H1 (cell line): ENCODE measurements at regions not wholly inside any gene's neighbourhood (a gene's known extent, or its start where the extent isn't known, plus 50 kb on each side); places are given as distances from the start of the nearest gene placed in this dataset.
A peak's percentile ranks its signal among the peaks of the same experiment; 100 is the strongest.

Source experiments
- CHD2 ChIP-seq: IDR thresholded peaks from 2 replicates; pipeline ENCODE4 v1.6.1; 2012; ENCODE audit warnings: low read length, improper control_type of control experiment
- EZH2 ChIP-seq: fragments of 200-600 bp; sonication (generic); IDR thresholded peaks from 2 replicates; pipeline ENCODE4 v1.7.1; 2012; ENCODE audit warnings: low read depth, mild to moderate bottlenecking, moderate library complexity, low read length, inconsistent platforms; ENCODE audit not compliant: severe bottlenecking
- JUN ChIP-seq: IDR thresholded peaks from 2 replicates; pipeline ENCODE4 v1.6.1; 2011; ENCODE audit warnings: low read depth, mild to moderate bottlenecking, improper control_type of control experiment, low read length
- MAFK ChIP-seq: IDR thresholded peaks from 2 replicates; pipeline ENCODE4 v1.6.1; 2012; ENCODE audit warnings: low read depth, mild to moderate bottlenecking, improper control_type of control experiment, low read length
- PHF8 ChIP-seq: fragments of 200-600 bp; sonication (generic); conservative IDR thresholded peaks from 2 replicates; pipeline ENCODE4 v1.7.1; 2012; ENCODE audit warnings: low read depth, mild to moderate bottlenecking, inconsistent platforms, low read length, moderate library complexity
- POU5F1 ChIP-seq: IDR thresholded peaks from 2 replicates; pipeline ENCODE4 v1.6.1; 2011; ENCODE audit warnings: low read depth, mild to moderate bottlenecking, low read length, moderate library complexity
- RXRA ChIP-seq: IDR thresholded peaks from 2 replicates; pipeline ENCODE4 v1.6.1; 2011; ENCODE audit warnings: low read depth, mild to moderate bottlenecking, low read length, moderate library complexity; ENCODE audit not compliant: insufficient read depth
- SIN3A ChIP-seq, 2 experiments: IDR thresholded peaks in 1 of 2; conservative IDR thresholded peaks in 1 of 2; 2 replicates each; pipeline ENCODE4 v1.6.1; 2011 to 2012; ENCODE audit warnings: low read length in 2 of 2, improper control_type of control experiment in 1 of 2, low read depth in 1 of 2, mild to moderate bottlenecking in 1 of 2
- SIX5 ChIP-seq: IDR thresholded peaks from 2 replicates; pipeline ENCODE4 v1.6.1; 2011; ENCODE audit warnings: mild to moderate bottlenecking, low read depth, low read length
- SP1 ChIP-seq: IDR thresholded peaks from 2 replicates; pipeline ENCODE4 v1.6.1; 2011; ENCODE audit warnings: low read depth, low read length
- SUZ12 ChIP-seq: fragments of 200-600 bp; sonication (generic); IDR thresholded peaks from 2 replicates; pipeline ENCODE4 v1.6.1; 2012; ENCODE audit warnings: mild to moderate bottlenecking, inconsistent platforms, low read length, moderate library complexity, mixed read lengths
- TAF7 ChIP-seq: optimal IDR thresholded peaks from 2 replicates; pipeline ENCODE3; 2011; ENCODE audit warnings: low read depth, mild to moderate bottlenecking, inconsistent platforms, low read length, moderate library complexity, borderline replicate concordance
- TF ChIP-seq, protein P1 (sequence below), 3 experiments: IDR thresholded peaks; 1 replicate in 2 of 3; 2 replicates in 1 of 3; pipeline versions ENCODE4 v1.5.1 to v1.6.1; 2011; ENCODE audit warnings: low read length in 3 of 3, mild to moderate bottlenecking in 3 of 3, inconsistent platforms in 2 of 3, low read depth in 1 of 3, moderate library complexity in 1 of 3; ENCODE audit not compliant: insufficient read depth in 1 of 3; ENCODE audit errors: control extremely low read depth in 1 of 3
- TF ChIP-seq, protein P2 (sequence below): IDR thresholded peaks from 2 replicates; pipeline ENCODE4 v1.6.1; 2011; ENCODE audit warnings: low read depth, mild to moderate bottlenecking, low read length; ENCODE audit not compliant: insufficient read depth
- TF ChIP-seq, protein P3 (sequence below): IDR thresholded peaks from 2 replicates; pipeline ENCODE4 v1.6.1; 2011; ENCODE audit warnings: low read length, improper control_type of control experiment

DNA sequence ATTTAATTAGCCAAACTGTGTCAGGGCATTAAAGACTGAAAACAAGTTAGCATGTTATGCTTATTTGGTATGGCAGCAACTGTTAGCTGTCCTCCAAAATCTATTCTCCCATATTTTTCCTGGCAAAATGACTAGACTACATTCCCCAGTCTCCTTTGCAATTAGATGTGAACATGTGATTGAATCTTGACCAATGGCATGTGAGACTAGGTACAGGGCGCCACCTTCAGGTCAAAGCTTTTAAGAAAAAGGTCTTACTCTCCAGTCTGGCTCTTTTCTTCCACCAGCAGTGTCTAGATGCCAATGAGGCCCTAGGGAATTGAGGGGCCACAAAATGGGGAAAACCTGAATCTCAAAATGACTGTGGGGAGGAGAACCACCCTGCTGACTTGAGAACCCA is 408.2 kb downstream of the SMARCA1 start (continued):
- TF ChIP-seq, protein P1, sequence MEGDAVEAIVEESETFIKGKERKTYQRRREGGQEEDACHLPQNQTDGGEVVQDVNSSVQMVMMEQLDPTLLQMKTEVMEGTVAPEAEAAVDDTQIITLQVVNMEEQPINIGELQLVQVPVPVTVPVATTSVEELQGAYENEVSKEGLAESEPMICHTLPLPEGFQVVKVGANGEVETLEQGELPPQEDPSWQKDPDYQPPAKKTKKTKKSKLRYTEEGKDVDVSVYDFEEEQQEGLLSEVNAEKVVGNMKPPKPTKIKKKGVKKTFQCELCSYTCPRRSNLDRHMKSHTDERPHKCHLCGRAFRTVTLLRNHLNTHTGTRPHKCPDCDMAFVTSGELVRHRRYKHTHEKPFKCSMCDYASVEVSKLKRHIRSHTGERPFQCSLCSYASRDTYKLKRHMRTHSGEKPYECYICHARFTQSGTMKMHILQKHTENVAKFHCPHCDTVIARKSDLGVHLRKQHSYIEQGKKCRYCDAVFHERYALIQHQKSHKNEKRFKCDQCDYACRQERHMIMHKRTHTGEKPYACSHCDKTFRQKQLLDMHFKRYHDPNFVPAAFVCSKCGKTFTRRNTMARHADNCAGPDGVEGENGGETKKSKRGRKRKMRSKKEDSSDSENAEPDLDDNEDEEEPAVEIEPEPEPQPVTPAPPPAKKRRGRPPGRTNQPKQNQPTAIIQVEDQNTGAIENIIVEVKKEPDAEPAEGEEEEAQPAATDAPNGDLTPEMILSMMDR (IDR thresholded peaks at IDR 0.05; ENCODE audit: control extremely low read depth in 1 of 3, insufficient read depth in 1 of 3, low read depth in 1 of 3, low read length in 3 of 3) = peak in 2 of 3 experiments; percentile 31 to 70; a peak in 2 of 4 replicates
- TF ChIP-seq SIN3A (conservative IDR thresholded peaks at IDR 0.05 in 1 of 2, IDR thresholded peaks at IDR 0.05 in 1 of 2; ENCODE audit: low read depth in 1 of 2, low read length in 2 of 2) = no peak
- peak; percentile 79; the same call in 1 of the 2 replicates for TF ChIP-seq SP1
- TF ChIP-seq, protein P2, sequence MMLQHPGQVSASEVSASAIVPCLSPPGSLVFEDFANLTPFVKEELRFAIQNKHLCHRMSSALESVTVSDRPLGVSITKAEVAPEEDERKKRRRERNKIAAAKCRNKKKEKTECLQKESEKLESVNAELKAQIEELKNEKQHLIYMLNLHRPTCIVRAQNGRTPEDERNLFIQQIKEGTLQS = peak; percentile 82
- TF ChIP-seq RXRA = no peak
- no peak for TF ChIP-seq SUZ12
- no peak for TF ChIP-seq TAF7
- TF ChIP-seq SIX5 = peak; percentile 64
- peak; percentile 47; the same call in 1 of the 2 replicates for TF ChIP-seq CHD2
- TF ChIP-seq EZH2 = no peak
- no peak for TF ChIP-seq JUN
- no peak for TF ChIP-seq PHF8
- TF ChIP-seq, protein P3, sequence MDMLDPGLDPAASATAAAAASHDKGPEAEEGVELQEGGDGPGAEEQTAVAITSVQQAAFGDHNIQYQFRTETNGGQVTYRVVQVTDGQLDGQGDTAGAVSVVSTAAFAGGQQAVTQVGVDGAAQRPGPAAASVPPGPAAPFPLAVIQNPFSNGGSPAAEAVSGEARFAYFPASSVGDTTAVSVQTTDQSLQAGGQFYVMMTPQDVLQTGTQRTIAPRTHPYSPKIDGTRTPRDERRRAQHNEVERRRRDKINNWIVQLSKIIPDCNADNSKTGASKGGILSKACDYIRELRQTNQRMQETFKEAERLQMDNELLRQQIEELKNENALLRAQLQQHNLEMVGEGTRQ = peak; percentile 84
- no peak for TF ChIP-seq POU5F1
- no peak for TF ChIP-seq MAFK
